HG03442 (cell line): ENCODE measurements at regions not wholly inside any gene's neighbourhood (a gene's known extent, or its start where the extent isn't known, plus 50 kb on each side); places are given as distances from the start of the nearest gene placed in this dataset.
"Not testable (repeated sequence)": the region's sequence is repeated elsewhere in the genome, so short reads cannot be mapped to it uniquely, and the experiment has no call there.

Source experiments
- ATAC-seq: cut with Tn5 transposase; IDR thresholded peaks from one replicate; pipeline ENCODE4 v1.9.1; 2021; ENCODE audit warnings: mild to moderate bottlenecking, moderate library complexity; ENCODE audit not compliant: unreplicated experiment

DNA sequence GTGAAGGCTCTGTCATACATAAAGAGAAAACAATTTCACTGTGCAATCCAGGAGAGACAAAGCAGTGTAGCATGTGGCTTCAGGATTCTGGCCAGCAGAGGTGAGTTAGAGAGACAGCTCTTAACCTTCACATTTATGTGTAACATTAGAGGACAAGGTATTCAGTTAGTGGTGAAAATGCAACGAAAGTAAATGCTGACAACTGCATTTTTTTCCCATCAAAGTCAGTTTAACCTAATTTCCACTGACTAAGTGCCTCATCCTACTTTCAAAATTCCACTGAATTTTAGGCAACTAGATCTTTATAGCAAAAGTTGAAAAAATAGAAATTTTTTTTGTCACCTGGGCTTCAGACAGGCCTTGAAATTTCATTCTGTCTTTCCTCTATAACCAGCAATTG lies 130.8 kb upstream of the LNX1 start:
- no peak for ATAC-seq

DNA sequence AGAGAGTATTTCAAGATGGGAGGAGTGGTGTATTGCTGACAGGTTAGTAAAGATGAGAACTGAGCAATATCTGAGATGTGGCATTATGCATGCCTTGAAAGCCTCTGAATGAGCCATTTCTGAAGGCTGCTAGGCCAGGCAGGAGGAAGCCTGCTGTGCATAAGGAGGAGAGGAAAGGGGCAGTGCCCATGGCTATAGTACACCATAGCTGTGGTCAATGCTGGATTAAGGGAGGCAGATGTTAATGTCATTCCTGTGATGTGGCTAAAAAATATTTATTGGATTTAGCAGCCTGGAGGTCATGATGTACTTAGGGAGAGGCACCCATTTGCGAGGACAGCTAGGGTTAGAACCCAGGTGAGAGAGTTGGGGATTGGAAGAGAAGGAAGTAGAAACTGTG lies 130.0 kb upstream of the LNX1 start:
- ATAC-seq, result no peak

DNA sequence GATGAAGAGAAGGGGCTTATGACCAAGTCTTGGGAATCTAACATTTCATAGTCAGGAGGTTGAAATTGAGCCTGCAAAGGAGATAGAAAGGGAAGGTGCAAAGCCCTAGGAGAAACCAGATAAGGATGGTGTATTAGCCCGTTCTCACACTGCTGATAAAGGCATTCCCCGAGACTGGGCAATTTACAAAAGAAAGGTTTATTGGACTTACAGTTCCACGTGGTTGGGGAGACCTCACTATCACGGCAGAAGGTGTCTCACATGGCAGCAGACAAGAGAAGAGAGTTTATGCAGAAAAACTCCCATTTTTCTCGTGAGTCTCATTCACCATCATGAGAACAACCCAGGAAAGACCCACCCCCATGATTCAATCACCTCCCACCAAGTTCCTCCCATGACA lies 129.5 kb upstream of the LNX1 start:
- no peak for ATAC-seq

DNA sequence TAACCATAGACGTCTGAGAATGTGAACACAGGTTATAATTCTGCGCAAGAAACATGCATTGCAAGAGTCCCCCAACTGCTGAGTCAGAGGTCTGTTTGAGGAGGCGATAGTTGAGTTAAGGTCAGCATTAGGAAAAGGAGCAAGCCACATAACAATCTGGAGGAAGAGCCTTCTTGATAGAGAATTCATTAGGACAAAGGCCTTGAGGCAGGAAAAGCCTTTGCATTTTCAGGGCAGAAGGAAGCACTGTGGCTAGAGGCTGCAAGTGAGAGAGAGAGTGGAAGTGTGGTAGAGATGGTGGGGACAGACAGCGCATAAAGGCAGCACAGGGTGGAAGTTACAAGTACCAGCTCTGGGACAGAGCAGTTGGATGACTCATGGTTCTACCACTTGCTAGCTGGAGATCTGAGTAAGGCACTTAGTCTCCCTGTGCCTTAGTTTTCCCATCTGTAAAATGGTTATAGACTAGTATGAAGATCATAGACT lies 125.8 kb upstream of the LNX1 start:
- ATAC-seq, result no peak

GRCh38 chr4:53716471-53717063 lies 125.3 kb upstream of the LNX1 start:
- ATAC-seq, result no peak

DNA sequence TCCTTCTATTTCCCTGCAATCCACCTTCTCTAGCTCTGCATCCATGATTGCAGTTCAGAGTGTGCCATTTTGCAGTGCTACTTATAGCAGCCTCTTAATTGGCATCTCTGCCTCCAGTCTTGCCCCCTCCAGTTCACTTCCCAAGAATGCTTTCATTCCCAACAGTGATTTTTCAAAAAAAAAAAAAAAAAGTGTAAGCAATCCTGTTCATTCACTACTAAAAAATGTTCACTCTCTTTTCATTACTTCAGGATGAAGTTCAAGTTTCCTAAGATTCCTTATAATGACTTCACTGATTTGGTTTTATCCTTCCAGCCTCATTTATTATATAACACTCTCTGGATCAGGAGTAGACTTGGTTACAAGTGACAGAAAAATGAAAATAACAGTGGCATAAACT lies 124.7 kb upstream of the LNX1 start:
- ATAC-seq, result no peak

- ATAC-seq, result no peak
Measured at GRCh38 chr4:53714236-53715140, 123.2 kb upstream of the LNX1 start.

- ATAC-seq, result no peak
Measured at GRCh38 chr4:53713767-53714166, 122.5 kb upstream of the LNX1 start.

- no peak for ATAC-seq
Measured at GRCh38 chr4:53713296-53713695, 122.0 kb upstream of the LNX1 start.

DNA sequence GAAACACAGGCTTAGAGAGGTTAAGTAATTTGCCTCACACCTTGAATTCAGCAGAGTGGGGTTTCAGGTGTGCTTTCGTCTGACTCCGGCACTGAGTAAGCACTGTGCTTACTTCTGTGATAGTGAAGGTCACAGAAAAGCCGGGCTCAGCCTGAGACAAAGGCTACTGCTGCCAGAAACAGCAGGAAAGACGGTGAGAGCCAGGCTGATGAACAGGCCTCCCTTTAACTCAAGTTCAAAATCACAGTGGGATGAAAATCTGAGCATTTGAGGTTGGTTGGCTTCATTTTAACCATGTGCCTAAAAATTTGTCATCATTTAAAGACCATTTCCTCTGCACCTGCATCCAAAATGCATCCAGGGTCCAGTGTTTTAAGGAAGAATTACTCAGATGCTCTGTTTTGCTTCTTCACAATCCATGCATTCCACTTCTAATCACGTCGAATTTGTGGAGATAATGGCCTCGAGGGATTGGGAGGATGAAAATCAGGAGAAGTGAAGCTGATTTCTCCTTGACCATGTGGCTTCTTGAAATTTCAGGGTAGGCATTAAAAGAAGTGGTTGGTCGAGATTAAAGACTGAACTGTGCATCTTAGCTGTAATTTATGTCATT lies 121.2 kb upstream of the LNX1 start:
- ATAC-seq, result no peak

GRCh38 chr4:53711926-53712325 lies 120.6 kb upstream of the LNX1 start:
- ATAC-seq, result no peak

GRCh38 chr4:53709693-53710092 lies 118.4 kb upstream of the LNX1 start:
- ATAC-seq, result no peak

DNA sequence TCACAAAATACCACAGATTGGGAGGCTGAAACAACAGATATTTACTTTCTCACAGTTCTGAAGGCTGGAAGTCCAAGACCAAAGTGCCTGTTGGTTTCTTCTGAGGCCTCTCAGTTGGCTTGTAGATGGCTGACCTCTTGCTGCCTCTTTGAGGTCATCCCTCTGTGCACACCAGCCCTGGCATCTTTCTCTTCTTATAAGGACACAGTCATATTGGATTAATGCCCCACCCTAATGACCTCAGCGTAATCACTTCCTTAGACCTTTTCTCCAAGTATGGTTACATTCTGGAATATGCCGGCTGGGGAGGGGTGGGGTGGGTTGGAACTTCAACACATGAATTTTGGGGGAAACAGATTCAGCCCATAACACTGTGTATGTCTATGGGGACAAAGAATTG lies 116.2 kb upstream of the LNX1 start:
- no peak for ATAC-seq

GRCh38 chr4:53706422-53707032 lies 115.2 kb upstream of the LNX1 start:
- peak; percentile 26 for ATAC-seq

GRCh38 chr4:53705972-53706371 lies 114.7 kb upstream of the LNX1 start:
- no peak for ATAC-seq

DNA sequence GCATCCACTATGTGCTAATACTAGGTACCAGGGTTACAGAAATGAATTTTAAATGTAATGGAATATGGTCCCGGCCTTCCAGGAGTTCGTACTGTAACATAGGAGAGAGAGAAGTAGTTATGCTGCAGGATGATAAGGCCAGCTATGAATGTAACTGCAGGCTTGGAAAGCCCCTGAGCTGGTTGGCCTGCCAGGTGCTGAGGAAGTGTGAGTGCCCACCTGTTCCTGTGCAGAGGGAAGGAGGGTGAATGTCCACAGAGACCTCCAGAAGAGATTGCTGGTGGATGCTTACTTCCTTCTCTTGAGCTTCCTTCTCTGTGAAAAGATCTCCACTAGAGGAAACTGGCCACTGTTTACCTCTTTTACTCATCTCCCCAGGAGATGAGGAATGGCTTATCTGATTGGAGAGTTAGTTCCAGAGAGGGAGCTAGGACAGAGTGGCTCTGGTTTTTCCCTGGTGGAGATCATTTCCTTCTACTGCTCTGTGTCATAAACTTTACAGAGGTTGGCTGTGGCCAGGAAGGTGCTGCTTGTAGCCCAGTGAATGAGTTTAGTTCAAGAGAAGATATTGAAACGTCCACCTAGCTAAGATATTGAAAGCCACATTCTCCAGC lies 114.0 kb upstream of the LNX1 start:
- ATAC-seq, result peak; percentile 28

DNA sequence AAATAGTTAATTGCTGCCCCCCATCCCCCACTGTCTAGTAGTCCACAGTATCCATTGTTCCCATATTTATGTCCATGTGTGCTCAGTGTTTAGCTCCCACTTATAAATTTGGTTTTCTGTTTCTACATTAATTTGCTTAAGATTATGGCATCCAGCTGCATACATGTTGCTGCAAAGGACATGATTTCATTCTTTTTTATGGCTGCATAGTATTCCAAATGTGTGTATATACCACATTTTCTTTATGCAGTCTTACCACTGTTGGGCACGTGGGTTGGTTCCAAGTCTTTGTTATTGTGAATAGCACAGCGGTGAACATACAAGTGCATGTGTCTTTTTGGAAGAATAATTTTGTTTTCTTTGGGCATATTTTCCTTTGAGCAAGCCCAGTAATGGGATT lies 113.0 kb upstream of the LNX1 start:
- no peak for ATAC-seq

GRCh38 chr4:53703267-53703655 lies 112.0 kb upstream of the LNX1 start:
- ATAC-seq, result no peak

DNA sequence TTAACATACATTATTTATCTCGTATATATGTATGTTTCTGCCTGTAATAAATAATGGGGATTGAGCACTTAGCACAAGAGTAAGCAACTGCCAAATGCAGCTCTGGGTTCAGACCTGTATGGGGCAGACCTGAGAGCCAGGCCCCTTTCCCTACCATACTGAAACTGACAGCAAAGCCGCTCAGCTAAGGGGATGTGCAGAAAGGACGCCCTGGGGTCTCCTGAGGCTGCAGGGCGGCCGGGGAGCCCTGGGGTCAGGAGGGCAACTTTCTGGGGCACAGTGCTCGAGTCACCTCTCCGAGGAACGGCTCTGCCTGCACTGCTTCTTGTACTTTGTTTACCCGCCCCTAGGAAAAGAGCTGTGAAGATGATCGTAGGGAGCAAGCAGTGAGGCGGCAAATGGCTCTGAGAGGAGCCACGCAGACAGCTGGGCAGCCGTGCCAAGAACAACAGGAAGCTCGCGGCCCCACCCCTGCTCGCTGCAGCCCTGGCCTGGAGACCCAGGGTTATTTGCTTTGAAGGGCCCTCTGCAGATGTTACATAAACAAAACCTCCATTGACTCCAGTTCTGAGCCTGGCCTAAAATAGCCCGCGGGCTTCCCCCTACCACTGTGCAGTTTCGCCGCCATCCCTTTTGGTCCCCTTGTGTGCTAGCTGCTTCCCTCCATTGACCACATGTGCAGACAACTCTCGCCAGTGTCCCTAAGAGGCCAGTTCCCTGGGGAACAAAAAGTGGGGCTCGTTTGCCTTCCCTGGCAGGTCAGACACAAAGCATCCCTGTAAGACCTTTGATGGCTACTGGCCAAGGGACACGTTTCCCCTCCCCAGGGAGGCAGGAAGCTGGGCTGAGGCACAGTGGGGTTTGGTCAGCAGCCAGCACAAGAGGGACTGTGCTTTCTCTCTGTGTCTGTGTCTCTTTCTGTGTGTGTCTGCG lies 111.3 kb upstream of the LNX1 start:
- ATAC-seq, result peak; percentile 68

DNA sequence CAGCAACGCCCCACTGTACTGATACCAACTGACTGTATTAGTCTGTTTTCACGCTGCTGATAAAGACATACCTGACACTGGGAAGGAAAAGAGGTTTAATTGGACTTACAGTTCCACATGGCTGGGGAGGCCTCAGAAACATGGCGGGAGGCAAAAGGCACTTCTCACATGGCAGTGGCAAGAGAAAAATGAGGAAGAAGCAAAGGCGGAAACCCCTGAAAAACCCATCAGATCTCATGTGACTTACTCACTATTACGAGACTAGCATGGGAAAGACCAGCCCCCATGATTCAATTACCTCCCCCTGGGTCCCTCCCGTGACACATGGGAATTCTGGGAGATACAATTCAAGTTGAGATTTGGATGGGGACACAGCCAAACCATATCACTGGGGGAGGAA lies 110.0 kb upstream of the LNX1 start:
- ATAC-seq, result not testable (repeated sequence)
